ENCODE measurements at regions not wholly inside any gene's neighbourhood (a gene's known extent, or its start where the extent isn't known, plus 50 kb on each side); places are given as distances from the start of the nearest gene placed in this dataset.

- TF ChIP-seq, protein P1, sequence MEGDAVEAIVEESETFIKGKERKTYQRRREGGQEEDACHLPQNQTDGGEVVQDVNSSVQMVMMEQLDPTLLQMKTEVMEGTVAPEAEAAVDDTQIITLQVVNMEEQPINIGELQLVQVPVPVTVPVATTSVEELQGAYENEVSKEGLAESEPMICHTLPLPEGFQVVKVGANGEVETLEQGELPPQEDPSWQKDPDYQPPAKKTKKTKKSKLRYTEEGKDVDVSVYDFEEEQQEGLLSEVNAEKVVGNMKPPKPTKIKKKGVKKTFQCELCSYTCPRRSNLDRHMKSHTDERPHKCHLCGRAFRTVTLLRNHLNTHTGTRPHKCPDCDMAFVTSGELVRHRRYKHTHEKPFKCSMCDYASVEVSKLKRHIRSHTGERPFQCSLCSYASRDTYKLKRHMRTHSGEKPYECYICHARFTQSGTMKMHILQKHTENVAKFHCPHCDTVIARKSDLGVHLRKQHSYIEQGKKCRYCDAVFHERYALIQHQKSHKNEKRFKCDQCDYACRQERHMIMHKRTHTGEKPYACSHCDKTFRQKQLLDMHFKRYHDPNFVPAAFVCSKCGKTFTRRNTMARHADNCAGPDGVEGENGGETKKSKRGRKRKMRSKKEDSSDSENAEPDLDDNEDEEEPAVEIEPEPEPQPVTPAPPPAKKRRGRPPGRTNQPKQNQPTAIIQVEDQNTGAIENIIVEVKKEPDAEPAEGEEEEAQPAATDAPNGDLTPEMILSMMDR (IDR thresholded peaks at IDR 0.05), result no peak
- no peak for TF ChIP-seq POLR2A (IDR thresholded peaks at IDR 0.05)
Observed at GRCh38 chr9:108060175-108060574, 570.6 kb upstream of the KLF4 start.

Measured in right lobe of liver (tissue), 4 donors.